ENCODE measurements at regions not wholly inside any gene's neighbourhood (a gene's known extent, or its start where the extent isn't known, plus 50 kb on each side); places are given as distances from the start of the nearest gene placed in this dataset.

- Mint-ChIP-seq H3K4me1 (no peaks in the 10 kb centered on the region), H3K4me3 (no peak overlapping the region), H3K36me3 (no peaks in the 10 kb centered on the region), H3K9me3 (peaks cover 4 to 6% (median 5%) of the 10 kb centered on the region in 3 donors), H3K27ac (no peak overlapping the region), H3K27me3 (no peaks in the 10 kb centered on the region)
- H3K27me3 ChIP-seq (replicated peaks in 1 of 2; ENCODE audit: control insufficient read depth in 2 of 2, extremely low read depth in 1 of 2, insufficient read depth in 2 of 2, low read length in 1 of 2) = no peaks in the 10 kb centered on the region
- ATAC-seq (replicated peaks in 1 of 4) (no peak), DNase-seq (no peak)
- ChIA-PET POLR2A (no interaction called here), CTCF (no interaction called here)
- no peak overlapping the region for H3K27ac ChIP-seq (ENCODE audit: low read length)
- no peaks in the 10 kb centered on the region for H3K4me1 ChIP-seq (ENCODE audit: control insufficient read depth in 1 of 2, extremely low read depth in 1 of 2, insufficient read depth in 2 of 2, low read length in 2 of 2)
- H3K4me3 ChIP-seq (ENCODE audit: control insufficient read depth in 1 of 2, extremely low read depth in 1 of 2, low read length in 1 of 2) = no peak overlapping the region
- H3K9me3 ChIP-seq = no peaks in the 10 kb centered on the region
- H3K36me3 ChIP-seq (ENCODE audit: control insufficient read depth in 2 of 2, extremely low read depth in 1 of 2, insufficient read depth in 1 of 2, low read length in 1 of 2) = no peaks in the 10 kb centered on the region
Measured at GRCh38 chr5:60277941-60278340, 384.4 kb upstream of the PDE4D start.

GRCh38 chr5:60274747-60275146, 381.2 kb upstream of the PDE4D start:
- Mint-ChIP-seq H3K36me3 (no peaks in the 10 kb centered on the region), H3K4me1 (no peaks in the 10 kb centered on the region), H3K4me3 (no peak overlapping the region), H3K9me3 (peaks cover 6 to 10% (median 9%) of the 10 kb centered on the region in 3 donors), H3K27ac (no peak overlapping the region), H3K27me3 (no peaks in the 10 kb centered on the region)
- ChIA-PET POLR2A (no interaction called here), CTCF (no interaction called here)
- no peaks in the 10 kb centered on the region for H3K36me3 ChIP-seq (ENCODE audit: control insufficient read depth in 2 of 2, extremely low read depth in 1 of 2, insufficient read depth in 1 of 2, low read length in 1 of 2)
- no peak overlapping the region for H3K4me3 ChIP-seq (ENCODE audit: control insufficient read depth in 1 of 2, extremely low read depth in 1 of 2, low read length in 1 of 2)
- no peaks in the 10 kb centered on the region for H3K27me3 ChIP-seq (replicated peaks in 1 of 2; ENCODE audit: control insufficient read depth in 2 of 2, extremely low read depth in 1 of 2, insufficient read depth in 2 of 2, low read length in 1 of 2)
- H3K27ac ChIP-seq (ENCODE audit: low read length) = no peak overlapping the region
- ATAC-seq (replicated peaks in 1 of 4) (no peak), DNase-seq (no peak)
- H3K9me3 ChIP-seq = no peaks in the 10 kb centered on the region
- H3K4me1 ChIP-seq (ENCODE audit: control insufficient read depth in 1 of 2, extremely low read depth in 1 of 2, insufficient read depth in 2 of 2, low read length in 2 of 2) = no peaks in the 10 kb centered on the region

GRCh38 chr5:60271517-60271916, 378.0 kb upstream of the PDE4D start:
- H3K36me3 ChIP-seq (ENCODE audit: control insufficient read depth in 2 of 2, extremely low read depth in 1 of 2, insufficient read depth in 1 of 2, low read length in 1 of 2) = no peaks in the 10 kb centered on the region
- H3K4me1 ChIP-seq (ENCODE audit: control insufficient read depth in 1 of 2, extremely low read depth in 1 of 2, insufficient read depth in 2 of 2, low read length in 2 of 2) = no peaks in the 10 kb centered on the region
- no peak overlapping the region for H3K4me3 ChIP-seq (ENCODE audit: control insufficient read depth in 1 of 2, extremely low read depth in 1 of 2, low read length in 1 of 2)
- H3K4me3 Mint-ChIP-seq = no peak overlapping the region
- no peaks in the 10 kb centered on the region for H3K27me3 Mint-ChIP-seq
- no peak overlapping the region for H3K27ac Mint-ChIP-seq
- no peak overlapping the region for H3K27ac ChIP-seq (ENCODE audit: low read length)
- ChIA-PET CTCF (no interaction called here), POLR2A (no interaction called here)
- H3K4me1 Mint-ChIP-seq = no peaks in the 10 kb centered on the region
- ATAC-seq (replicated peaks in 1 of 4) = no peak
- H3K27me3 ChIP-seq (replicated peaks in 1 of 2; ENCODE audit: control insufficient read depth in 2 of 2, extremely low read depth in 1 of 2, insufficient read depth in 2 of 2, low read length in 1 of 2) = no peaks in the 10 kb centered on the region
- DNase-seq = no peak
- no peaks in the 10 kb centered on the region for H3K9me3 ChIP-seq
- H3K36me3 Mint-ChIP-seq = no peaks in the 10 kb centered on the region
- WGBS (ENCODE audit: insufficient coverage) = 20% methylated on average over 1 of the region's 2 CpGs
- H3K9me3 Mint-ChIP-seq = peaks cover 9 to 10% (median 9%) of the 10 kb centered on the region in 3 donors

GRCh38 chr5:60267907-60268306, 374.4 kb upstream of the PDE4D start:
- peaks cover 3 to 8% (median 5%) of the 10 kb centered on the region in 3 donors for H3K9me3 Mint-ChIP-seq
- ChIA-PET CTCF (no interaction called here), POLR2A (no interaction called here)
- no peaks in the 10 kb centered on the region for H3K4me1 Mint-ChIP-seq
- no peaks in the 10 kb centered on the region for H3K9me3 ChIP-seq
- H3K4me1 ChIP-seq (ENCODE audit: control insufficient read depth in 1 of 2, extremely low read depth in 1 of 2, insufficient read depth in 2 of 2, low read length in 2 of 2) = no peaks in the 10 kb centered on the region
- no peaks in the 10 kb centered on the region for H3K36me3 ChIP-seq (ENCODE audit: control insufficient read depth in 2 of 2, extremely low read depth in 1 of 2, insufficient read depth in 1 of 2, low read length in 1 of 2)
- DNase-seq (no peak), ATAC-seq (replicated peaks in 1 of 4) (no peak)
- H3K36me3 Mint-ChIP-seq = no peaks in the 10 kb centered on the region
- H3K27me3 ChIP-seq (replicated peaks in 1 of 2; ENCODE audit: control insufficient read depth in 2 of 2, extremely low read depth in 1 of 2, insufficient read depth in 2 of 2, low read length in 1 of 2) = no peaks in the 10 kb centered on the region
- no peak overlapping the region for H3K27ac ChIP-seq (ENCODE audit: low read length)
- no peak overlapping the region for H3K4me3 ChIP-seq (ENCODE audit: control insufficient read depth in 1 of 2, extremely low read depth in 1 of 2, low read length in 1 of 2)
- no peaks in the 10 kb centered on the region for H3K27me3 Mint-ChIP-seq
- H3K27ac Mint-ChIP-seq = no peak overlapping the region
- no peak overlapping the region for H3K4me3 Mint-ChIP-seq
- 80% methylated on average over 1 of the region's 3 CpGs for WGBS (ENCODE audit: insufficient coverage)

GRCh38 chr5:60263346-60263745, 369.8 kb upstream of the PDE4D start:
- Histone ChIP-seq H3K9me3 (no peaks in the 10 kb centered on the region), H3K4me3 (ENCODE audit: control insufficient read depth in 1 of 2, extremely low read depth in 1 of 2, low read length in 1 of 2) (no peak overlapping the region), H3K4me1 (ENCODE audit: control insufficient read depth in 1 of 2, extremely low read depth in 1 of 2, insufficient read depth in 2 of 2, low read length in 2 of 2) (no peaks in the 10 kb centered on the region), H3K36me3 (ENCODE audit: control insufficient read depth in 2 of 2, extremely low read depth in 1 of 2, insufficient read depth in 1 of 2, low read length in 1 of 2) (no peaks in the 10 kb centered on the region), H3K27ac (ENCODE audit: low read length) (no peak overlapping the region), H3K27me3 (replicated peaks in 1 of 2; ENCODE audit: control insufficient read depth in 2 of 2, extremely low read depth in 1 of 2, insufficient read depth in 2 of 2, low read length in 1 of 2) (no peaks in the 10 kb centered on the region)
- H3K4me1 Mint-ChIP-seq = no peaks in the 10 kb centered on the region
- CTCF ChIA-PET = no interaction called here
- 84% methylated on average over 5 of the region's 5 CpGs for WGBS (ENCODE audit: insufficient coverage)
- H3K27ac Mint-ChIP-seq = no peak overlapping the region
- peaks cover 0 to 4% (median 3%) of the 10 kb centered on the region in 3 donors for H3K9me3 Mint-ChIP-seq
- POLR2A ChIA-PET = no interaction called here
- H3K27me3 Mint-ChIP-seq = no peaks in the 10 kb centered on the region
- DNase-seq = no peak
- no peak for ATAC-seq (replicated peaks in 1 of 4)
- H3K4me3 Mint-ChIP-seq = no peak overlapping the region
- no peaks in the 10 kb centered on the region for H3K36me3 Mint-ChIP-seq

- Histone ChIP-seq H3K4me3 (ENCODE audit: control insufficient read depth in 1 of 2, extremely low read depth in 1 of 2, low read length in 1 of 2) (no peak overlapping the region), H3K27ac (ENCODE audit: low read length) (no peak overlapping the region), H3K36me3 (ENCODE audit: control insufficient read depth in 2 of 2, extremely low read depth in 1 of 2, insufficient read depth in 1 of 2, low read length in 1 of 2) (no peaks in the 10 kb centered on the region), H3K4me1 (ENCODE audit: control insufficient read depth in 1 of 2, extremely low read depth in 1 of 2, insufficient read depth in 2 of 2, low read length in 2 of 2) (no peaks in the 10 kb centered on the region), H3K27me3 (replicated peaks in 1 of 2; ENCODE audit: control insufficient read depth in 2 of 2, extremely low read depth in 1 of 2, insufficient read depth in 2 of 2, low read length in 1 of 2) (no peaks in the 10 kb centered on the region), H3K9me3 (no peaks in the 10 kb centered on the region)
- H3K27me3 Mint-ChIP-seq = no peaks in the 10 kb centered on the region
- no peak for ATAC-seq (replicated peaks in 1 of 4)
- peaks cover 0 to 4% (median 3%) of the 10 kb centered on the region in 3 donors for H3K9me3 Mint-ChIP-seq
- 100% methylated on average over 2 of the region's 6 CpGs for WGBS (ENCODE audit: insufficient coverage)
- H3K27ac Mint-ChIP-seq = no peak overlapping the region
- H3K36me3 Mint-ChIP-seq = no peaks in the 10 kb centered on the region
- CTCF ChIA-PET = no interaction called here
- no peak for DNase-seq
- no peaks in the 10 kb centered on the region for H3K4me1 Mint-ChIP-seq
- POLR2A ChIA-PET = no interaction called here
- no peak overlapping the region for H3K4me3 Mint-ChIP-seq
Measured at GRCh38 chr5:60262576-60263295, 369.2 kb upstream of the PDE4D start.

- 63% methylated on average over 1 of the region's 1 CpG for WGBS (ENCODE audit: insufficient coverage)
- Histone ChIP-seq H3K4me1 (ENCODE audit: control insufficient read depth in 1 of 2, extremely low read depth in 1 of 2, insufficient read depth in 2 of 2, low read length in 2 of 2) (no peaks in the 10 kb centered on the region), H3K4me3 (ENCODE audit: control insufficient read depth in 1 of 2, extremely low read depth in 1 of 2, low read length in 1 of 2) (no peak overlapping the region), H3K9me3 (no peaks in the 10 kb centered on the region), H3K27me3 (replicated peaks in 1 of 2; ENCODE audit: control insufficient read depth in 2 of 2, extremely low read depth in 1 of 2, insufficient read depth in 2 of 2, low read length in 1 of 2) (no peaks in the 10 kb centered on the region), H3K27ac (ENCODE audit: low read length) (no peak overlapping the region), H3K36me3 (ENCODE audit: control insufficient read depth in 2 of 2, extremely low read depth in 1 of 2, insufficient read depth in 1 of 2, low read length in 1 of 2) (no peaks in the 10 kb centered on the region)
- CTCF ChIA-PET = no interaction called here
- H3K27me3 Mint-ChIP-seq = no peaks in the 10 kb centered on the region
- H3K4me1 Mint-ChIP-seq = no peaks in the 10 kb centered on the region
- DNase-seq (no peak), ATAC-seq (replicated peaks in 1 of 4) (no peak)
- no peak overlapping the region for H3K4me3 Mint-ChIP-seq
- POLR2A ChIA-PET = no interaction called here
- H3K27ac Mint-ChIP-seq = no peak overlapping the region
- peaks cover 0 to 4% (median 2%) of the 10 kb centered on the region in 3 donors for H3K9me3 Mint-ChIP-seq
- H3K36me3 Mint-ChIP-seq = no peaks in the 10 kb centered on the region
Measured at GRCh38 chr5:60261732-60262131, 368.2 kb upstream of the PDE4D start.
